Epithelial cell of prostate (primary cell): ENCODE measurements at regions not wholly inside any gene's neighbourhood (a gene's known extent, or its start where the extent isn't known, plus 50 kb on each side); places are given as distances from the start of the nearest gene placed in this dataset.
"Not testable (repeated sequence)": the region's sequence is repeated elsewhere in the genome, so short reads cannot be mapped to it uniquely, and the experiment has no call there.

Source experiments
- DNase-seq: peaks from one replicate; pipeline ENCODE4 v3.0.0-alpha.2; 2011; ENCODE audit warnings: low read depth, low spot score
- H3K27ac ChIP-seq: fragments of 450-650 bp; 2 replicates; pipeline ENCODE4 v1.5.1; 2017; ENCODE audit warnings: mild to moderate bottlenecking

GRCh38 chrX:46070421-46070820 lies 474.8 kb downstream of the ZNF674 start:
- DNase-seq = no peak
- H3K27ac ChIP-seq = no peak overlapping the region

GRCh38 chrX:46059316-46059715 lies 485.9 kb downstream of the ZNF674 start:
- H3K27ac ChIP-seq = no peak overlapping the region
- DNase-seq = no peak

GRCh38 chrX:46044486-46044885 lies 500.7 kb downstream of the ZNF674 start:
- no peak overlapping the region for H3K27ac ChIP-seq
- DNase-seq = peak; percentile 8

- H3K27ac ChIP-seq = peak overlapping the region; percentile 39
These were observed 505.2 kb downstream of the ZNF674 start for GRCh38 chrX:46040001-46040400.

GRCh38 chrX:46039526-46039925 lies 505.7 kb downstream of the ZNF674 start:
- no peak for DNase-seq
- H3K27ac ChIP-seq = peak overlapping the region; percentile 39

More at GRCh38 chrX:46040001-46040400, 505.2 kb downstream of the ZNF674 start:
- DNase-seq = peak; percentile 29

- DNase-seq = no peak
These were observed 508.7 kb downstream of the ZNF674 start for GRCh38 chrX:46036508-46036907.

GRCh38 chrX:46034868-46035267 lies 510.4 kb downstream of the ZNF674 start:
- H3K27ac ChIP-seq = no peak overlapping the region
- no peak for DNase-seq

More at GRCh38 chrX:46036508-46036907, 508.7 kb downstream of the ZNF674 start:
- H3K27ac ChIP-seq = no peak overlapping the region

- H3K27ac ChIP-seq = no peak overlapping the region
- DNase-seq = peak; percentile 18
These were observed 515.4 kb downstream of the ZNF674 start for GRCh38 chrX:46029777-46030176.

GRCh38 chrX:46016296-46016695 lies 528.9 kb downstream of the ZNF674 start:
- no peak overlapping the region for H3K27ac ChIP-seq
- no peak for DNase-seq

GRCh38 chrX:46015653-46016052 lies 529.6 kb downstream of the ZNF674 start:
- DNase-seq = no peak
- H3K27ac ChIP-seq = no peak overlapping the region

- no peak for DNase-seq
- peak overlapping the region; percentile 18 for H3K27ac ChIP-seq
These were observed 552.7 kb downstream of the ZNF674 start for GRCh38 chrX:45992402-45993123.

- H3K27ac ChIP-seq = no peak overlapping the region
- no peak for DNase-seq
These were observed 558.2 kb downstream of the ZNF674 start for GRCh38 chrX:45986971-45987370.

- H3K27ac ChIP-seq = no peak overlapping the region
- no peak for DNase-seq
These were observed 559.1 kb downstream of the ZNF674 start for GRCh38 chrX:45986081-45986480.

GRCh38 chrX:45982958-45983727 lies 562.1 kb downstream of the ZNF674 start:
- not testable (repeated sequence) for DNase-seq, H3K27ac ChIP-seq

- H3K27ac ChIP-seq = no peak overlapping the region
- DNase-seq = no peak
These were observed 564.5 kb downstream of the ZNF674 start for GRCh38 chrX:45980726-45981125.

- no peak overlapping the region for H3K27ac ChIP-seq
These were observed 569.6 kb downstream of the ZNF674 start for GRCh38 chrX:45975633-45976032.

GRCh38 chrX:45972636-45973035 lies 572.6 kb downstream of the ZNF674 start:
- no peak for DNase-seq
- no peak overlapping the region for H3K27ac ChIP-seq

More at GRCh38 chrX:45975633-45976032, 569.6 kb downstream of the ZNF674 start:
- no peak for DNase-seq

- DNase-seq = no peak
These were observed 585.7 kb downstream of the ZNF674 start for GRCh38 chrX:45959567-45959966.

GRCh38 chrX:45956191-45956870 lies 588.9 kb downstream of the ZNF674 start:
- DNase-seq = no peak
- no peak overlapping the region for H3K27ac ChIP-seq

More at GRCh38 chrX:45959567-45959966, 585.7 kb downstream of the ZNF674 start:
- no peak overlapping the region for H3K27ac ChIP-seq

- no peak for DNase-seq
These were observed 589.6 kb downstream of the ZNF674 start for GRCh38 chrX:45955661-45956060.

GRCh38 chrX:45954026-45954425 lies 591.2 kb downstream of the ZNF674 start:
- H3K27ac ChIP-seq = no peak overlapping the region
- no peak for DNase-seq

More at GRCh38 chrX:45955661-45956060, 589.6 kb downstream of the ZNF674 start:
- H3K27ac ChIP-seq = no peak overlapping the region
